GM12878 (cell line): ENCODE measurements at regions not wholly inside any gene's neighbourhood (a gene's known extent, or its start where the extent isn't known, plus 50 kb on each side); places are given as distances from the start of the nearest gene placed in this dataset.
A peak's percentile ranks its signal among the peaks of the same experiment; 100 is the strongest.

Experiments
- ATAC-seq: fragments of 200-7000 bp; cut with Tn5 transposase; 3 replicates; pipeline ENCODE4 v1.9.1; 2020; ENCODE audit warnings: mild to moderate bottlenecking, moderate library complexity
- BruUV-seq: library from RNA; stranded (reverse); fragments of 400-500 nt; replicated peaks from 2 replicates; lab custom pipeline; 2021; lab: Mats Ljungman, UMichigan
- CTCF ChIA-PET: fragments of 300-600 bp; sonication (Branson Sonifier 250); formaldehyde crosslinking; extraction: SDS; loops from one replicate; lab custom pipeline; 2021; ENCODE audit warnings: inconsistent platforms; lab: Yijun Ruan, JAX
- POLR2A ChIA-PET: fragments of 350-600 bp; formaldehyde crosslinking; extraction: SDS; loops from one replicate; lab custom pipeline; 2021; ENCODE audit warnings: inconsistent platforms; lab: Charles Lee
- RAD21 ChIA-PET: fragments of 300-600 bp; sonication (Branson Sonifier 250); formaldehyde crosslinking; loops from one replicate; lab custom pipeline; 2023; ENCODE audit warnings: antibody characterized with exemption; ENCODE audit not compliant: unreplicated experiment; lab: Charles Lee
- SMC1A ChIA-PET: fragments of 300-600 bp; sonication (Branson Sonifier 250); formaldehyde crosslinking; loops from one replicate; lab custom pipeline; 2023; ENCODE audit not compliant: unreplicated experiment, uncharacterized antibody; lab: Charles Lee
- DNase-seq: peaks from one replicate; pipeline ENCODE4 v3.0.0-alpha.2; 2011; ENCODE audit warnings: low read depth, low spot score
- FAIRE-seq: peaks from 3 replicates; lab custom pipeline; 2011; peaks lifted over from hg19 to GRCh38; lab: Jason Lieb, UNC
- H2AFZ ChIP-seq: 2 replicates; pipeline ENCODE4 v1.6.0; 2011; ENCODE audit warnings: low read depth, low read length, control low read depth; ENCODE audit not compliant: control insufficient read depth
- H3K27ac ChIP-seq: 2 replicates; pipeline ENCODE4 v1.5.1; 2011; ENCODE audit warnings: control low read depth; ENCODE audit not compliant: control insufficient read depth, insufficient read depth
- H3K27me3 ChIP-seq, 2 experiments: replicated peaks in 1 of 2; 2 replicates each; pipeline versions ENCODE4 v1.6.0 to v1.6.1; 2011; ENCODE audit warnings: low read length in 1 of 2; ENCODE audit not compliant: control insufficient read depth in 2 of 2, insufficient read depth in 2 of 2
- H3K36me3 ChIP-seq, 2 experiments: 2 replicates each; pipeline ENCODE4 v1.5.1; 2011; ENCODE audit warnings: low read length in 1 of 2; ENCODE audit not compliant: control insufficient read depth in 2 of 2, insufficient read depth in 2 of 2
- H3K4me1 ChIP-seq: 2 replicates; pipeline ENCODE4 v1.6.1; 2011; ENCODE audit warnings: mild to moderate bottlenecking, low read length, moderate library complexity, mixed read lengths; ENCODE audit not compliant: control insufficient read depth, insufficient read depth
- H3K4me2 ChIP-seq: 2 replicates; pipeline ENCODE4 v1.6.0; 2011; ENCODE audit warnings: control low read depth; ENCODE audit not compliant: control insufficient read depth, insufficient read depth
- H3K4me3 ChIP-seq: fragments of 200-600 bp; sonication (generic); 2 replicates; pipeline ENCODE4 v1.5.1; 2016
- H3K79me2 ChIP-seq: 2 replicates; pipeline ENCODE4 v1.6.0; 2011; ENCODE audit warnings: low read length; ENCODE audit not compliant: control insufficient read depth, insufficient read depth
- H3K9ac ChIP-seq: 2 replicates; pipeline ENCODE4 v1.8.0; 2011; ENCODE audit warnings: low read length, control low read depth, mixed read lengths; ENCODE audit not compliant: control insufficient read depth, insufficient read depth
- H3K9me3 ChIP-seq: replicated peaks from 3 replicates; pipeline ENCODE4 v1.5.1; 2011; ENCODE audit warnings: mild to moderate bottlenecking, low read length; ENCODE audit not compliant: control insufficient read depth, insufficient read depth
- H4K20me1 ChIP-seq: 2 replicates; pipeline ENCODE4 v1.6.0; 2011; ENCODE audit not compliant: control insufficient read depth, insufficient read depth
- ATF7 ChIP-seq: fragments of 450-650 bp; IDR thresholded peaks from 2 replicates; pipeline ENCODE4 v1.6.1; 2016; ENCODE audit warnings: low read depth, mild to moderate bottlenecking
- BACH1 ChIP-seq: fragments of 450-650 bp; IDR thresholded peaks from 2 replicates; pipeline ENCODE4 v1.6.1; 2017; ENCODE audit warnings: mild to moderate bottlenecking, borderline replicate concordance
- BCL3 ChIP-seq: IDR thresholded peaks from 2 replicates; pipeline ENCODE4 v1.6.1; 2011; ENCODE audit warnings: borderline replicate concordance, low read depth, mild to moderate bottlenecking, moderate library complexity, low read length; ENCODE audit not compliant: insufficient read depth, poor library complexity, severe bottlenecking
- CHD1 ChIP-seq: IDR thresholded peaks from 2 replicates; pipeline ENCODE4 v1.6.1; 2012; ENCODE audit warnings: low read depth, low read length, improper control_type of control experiment
- DPF2 ChIP-seq: fragments of 450-650 bp; IDR thresholded peaks from 2 replicates; pipeline ENCODE4 v1.6.1; 2017; ENCODE audit warnings: mild to moderate bottlenecking
- E2F4 ChIP-seq: IDR thresholded peaks from 2 replicates; pipeline ENCODE4 v1.6.1; 2012; ENCODE audit warnings: low read depth, low read length, improper control_type of control experiment
- EP300 ChIP-seq, 2 experiments: fragments of 150-350 bp in 1 of 2; IDR thresholded peaks; 2 replicates each; pipeline ENCODE4 v1.6.1; 2011 to 2012; ENCODE audit warnings: low read depth in 2 of 2, low read length in 2 of 2, borderline replicate concordance in 1 of 2, improper control_type of control experiment in 1 of 2, inconsistent platforms in 1 of 2; ENCODE audit not compliant: control insufficient read depth in 1 of 2
- HDAC2 ChIP-seq: fragments of 200-600 bp; sonication (generic); IDR thresholded peaks from 2 replicates; pipeline ENCODE4 v1.6.1; 2017
- HSF1 ChIP-seq: fragments of 150-350 bp; IDR thresholded peaks from 2 replicates; pipeline ENCODE4 v1.6.1; 2014; ENCODE audit warnings: mild to moderate bottlenecking, low read depth, low read length
- KLF5 ChIP-seq: fragments of 450-650 bp; IDR thresholded peaks from 2 replicates; pipeline ENCODE4 v1.6.1; 2014; ENCODE audit warnings: mild to moderate bottlenecking; ENCODE audit not compliant: partially characterized antibody
- LARP7 ChIP-seq: fragments of 450-650 bp; IDR thresholded peaks from 2 replicates; pipeline ENCODE4 v1.6.1; 2017; ENCODE audit warnings: mild to moderate bottlenecking
- MEF2B ChIP-seq: fragments of 450-650 bp; IDR thresholded peaks from 2 replicates; pipeline ENCODE4 v1.6.1; 2018; ENCODE audit warnings: mild to moderate bottlenecking, moderate library complexity; ENCODE audit not compliant: partially characterized antibody, poor library complexity, severe bottlenecking
- MTA2 ChIP-seq: fragments of 450-650 bp; IDR thresholded peaks from 2 replicates; pipeline ENCODE4 v1.6.1; 2016; ENCODE audit warnings: low read depth, mild to moderate bottlenecking, moderate library complexity
- RB1 ChIP-seq: fragments of 450-650 bp; formaldehyde crosslinking; IDR thresholded peaks from 2 replicates; pipeline ENCODE4 v1.6.1; 2017; ENCODE audit warnings: mild to moderate bottlenecking, borderline replicate concordance
- RFX5 ChIP-seq: IDR thresholded peaks from 2 replicates; pipeline ENCODE4 v1.6.1; 2011; ENCODE audit warnings: low read depth, low read length, improper control_type of control experiment
- SUZ12 ChIP-seq: fragments of 200-600 bp; sonication (generic); IDR thresholded peaks from one replicate; pipeline ENCODE4 v1.6.1; 2018; ENCODE audit warnings: antibody characterized with exemption, mild to moderate bottlenecking; ENCODE audit not compliant: unreplicated experiment
- YY1 ChIP-seq: IDR thresholded peaks from 2 replicates; pipeline ENCODE4 v1.6.1; 2011; ENCODE audit warnings: low read depth, mild to moderate bottlenecking, low read length
- ZNF384 ChIP-seq: IDR thresholded peaks from 2 replicates; pipeline ENCODE4 v1.6.1; 2012; ENCODE audit warnings: low read depth, mild to moderate bottlenecking, low read length, improper control_type of control experiment, borderline replicate concordance
- ZZZ3 ChIP-seq: IDR thresholded peaks from 2 replicates; pipeline ENCODE4 v1.6.1; 2011; ENCODE audit warnings: low read depth; ENCODE audit not compliant: control insufficient read depth, insufficient read length
- WGBS: methylation state at CpG from one replicate; pipeline ENCODE4 v1.1.6; 2016; ENCODE audit warnings: low lambda C conversion rate; ENCODE audit not compliant: insufficient replicate concordance, insufficient coverage; ENCODE audit errors: missing lambda C conversion rate; 5-methylcytosine and 5-hydroxymethylcytosine counted together
- in situ Hi-C: fragments of 300-500 bp; cut with MboI; formaldehyde crosslinking; loops from 9 replicates; pipeline ENCODE4 v1.14.3; 2018; ENCODE audit warnings: mixed read lengths
- intact Hi-C: fragments of 100-400 bp; cut with micrococcal nuclease; formaldehyde crosslinking; loops from one replicate; pipeline ENCODE4 v1.14.2; 2022; ENCODE audit not compliant: unreplicated experiment
- TF ChIP-seq, protein P1 (sequence below), 3 experiments: IDR thresholded peaks in 2 of 3; conservative IDR thresholded peaks in 1 of 3; 2 replicates each; pipeline ENCODE4 v1.5.1; 2011; ENCODE audit warnings: low read depth in 3 of 3, low read length in 3 of 3, mild to moderate bottlenecking in 3 of 3, control low read depth in 2 of 3, moderate library complexity in 2 of 3, inconsistent platforms in 1 of 3, mixed read lengths in 1 of 3; ENCODE audit not compliant: control insufficient read depth in 2 of 3, insufficient read depth in 1 of 3; ENCODE audit errors: extremely low read depth in 1 of 3

GRCh38 chr5:28468166-28468565, 1429.8 kb upstream of the CDH9 start:
- no peaks in the 10 kb centered on the region for H3K4me1 ChIP-seq
- DNase-seq, result no peak
- H3K9me3 ChIP-seq, result no peaks in the 10 kb centered on the region
- H3K4me2 ChIP-seq, result no peak overlapping the region
- peak; percentile 93 for ATAC-seq
- intact Hi-C loops, result no loop called here
- RAD21 ChIA-PET, result interaction anchor here (0.7 kb wide), 1 partner anchor 30 kb away, joined by 3 read pairs; no protein-coding TSS in a partner anchor
- H3K36me3 ChIP-seq, result no peaks in the 10 kb centered on the region
- POLR2A ChIA-PET, result no interaction called here
- SMC1A ChIA-PET, result interaction anchor here (0.9 to 1.0 kb wide), 2 partner anchors 56 to 77 kb away, joined by 3 read pairs; no protein-coding TSS in a partner anchor
- no peak overlapping the region for H3K9ac ChIP-seq
- CTCF ChIA-PET, result no interaction called here
- 3% methylated on average over 3 of the region's 3 CpGs for WGBS
- FAIRE-seq, result peak; percentile 56
- H3K79me2 ChIP-seq, result no peaks in the 10 kb centered on the region
- TF ChIP-seq SUZ12 (no peak), LARP7 (no peak), CHD1 (no peak), RB1 (no peak), HDAC2 (no peak), EP300 (IDR thresholded peaks at IDR 0.05; ENCODE audit: borderline replicate concordance in 1 of 2, control insufficient read depth in 1 of 2, low read depth in 2 of 2, low read length in 2 of 2) (peak in 1 of 2 experiments; percentile 39; a peak in 1 of 4 replicates), BACH1 (no peak), ATF7 (peak; percentile 4; the same call in 1 of the 2 replicates), E2F4 (no peak), MEF2B (peak; percentile 64), DPF2 (peak; percentile 44; the same call in 1 of the 2 replicates), YY1 (no peak), ZZZ3 (no peak), ZNF384 (no peak), KLF5 (no peak), BCL3 (no peak), MTA2 (0 out of 2 replicates have a peak, but pooled peaks have one; percentile 40), HSF1 (no peak), RFX5 (no peak)
- TF ChIP-seq, protein P1, sequence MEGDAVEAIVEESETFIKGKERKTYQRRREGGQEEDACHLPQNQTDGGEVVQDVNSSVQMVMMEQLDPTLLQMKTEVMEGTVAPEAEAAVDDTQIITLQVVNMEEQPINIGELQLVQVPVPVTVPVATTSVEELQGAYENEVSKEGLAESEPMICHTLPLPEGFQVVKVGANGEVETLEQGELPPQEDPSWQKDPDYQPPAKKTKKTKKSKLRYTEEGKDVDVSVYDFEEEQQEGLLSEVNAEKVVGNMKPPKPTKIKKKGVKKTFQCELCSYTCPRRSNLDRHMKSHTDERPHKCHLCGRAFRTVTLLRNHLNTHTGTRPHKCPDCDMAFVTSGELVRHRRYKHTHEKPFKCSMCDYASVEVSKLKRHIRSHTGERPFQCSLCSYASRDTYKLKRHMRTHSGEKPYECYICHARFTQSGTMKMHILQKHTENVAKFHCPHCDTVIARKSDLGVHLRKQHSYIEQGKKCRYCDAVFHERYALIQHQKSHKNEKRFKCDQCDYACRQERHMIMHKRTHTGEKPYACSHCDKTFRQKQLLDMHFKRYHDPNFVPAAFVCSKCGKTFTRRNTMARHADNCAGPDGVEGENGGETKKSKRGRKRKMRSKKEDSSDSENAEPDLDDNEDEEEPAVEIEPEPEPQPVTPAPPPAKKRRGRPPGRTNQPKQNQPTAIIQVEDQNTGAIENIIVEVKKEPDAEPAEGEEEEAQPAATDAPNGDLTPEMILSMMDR (IDR thresholded peaks at IDR 0.05 in 2 of 3, conservative IDR thresholded peaks at IDR 0.05 in 1 of 3; ENCODE audit: control insufficient read depth in 2 of 3, extremely low read depth in 1 of 3, insufficient read depth in 1 of 3, low read depth in 3 of 3, low read length in 3 of 3), result no peak
- H2AFZ ChIP-seq, result no peak overlapping the region
- H3K27me3 ChIP-seq, result no peaks in the 10 kb centered on the region
- H3K27ac ChIP-seq, result no peak overlapping the region
- in situ Hi-C loops, result no loop called here
- H3K4me3 ChIP-seq, result no peak overlapping the region
- BruUV-seq, result no TSS peak
- H4K20me1 ChIP-seq, result no peaks in the 10 kb centered on the region
